SK-N-SH treated with all-trans-retinoic acid at 6 μM for 48 hours (cell line): ENCODE measurements at regions not wholly inside any gene's neighbourhood (a gene's known extent, or its start where the extent isn't known, plus 50 kb on each side); places are given as distances from the start of the nearest gene placed in this dataset.

Source experiments
- ARNTL ChIP-seq: fragments of 450-650 bp; formaldehyde crosslinking; IDR thresholded peaks from 2 replicates; pipeline ENCODE4 v1.5.0; 2020; ENCODE audit warnings: low read depth, mild to moderate bottlenecking, moderate library complexity, borderline replicate concordance
- RARB ChIP-seq: fragments of 250-450 bp; sonication (Bioruptor Pico); IDR thresholded peaks from 2 replicates; pipeline ENCODE4 v1.8.0; 2021; ENCODE audit warnings: mild to moderate bottlenecking, moderate library complexity
- TCF4 ChIP-seq: fragments of 250-450 bp; sonication (Bioruptor Pico); IDR thresholded peaks from 2 replicates; pipeline ENCODE4 v1.8.0; 2021; ENCODE audit warnings: mild to moderate bottlenecking, moderate library complexity, borderline replicate concordance
- TOX ChIP-seq: fragments of 250-450 bp; sonication (Bioruptor Pico); IDR thresholded peaks from 2 replicates; pipeline ENCODE4 v1.8.0; 2021; ENCODE audit warnings: mild to moderate bottlenecking, moderate library complexity, borderline replicate concordance
- ZC3H10 ChIP-seq: fragments of 250-450 bp; sonication (Bioruptor Pico); IDR thresholded peaks from 2 replicates; pipeline ENCODE4 v1.5.1; 2021; ENCODE audit warnings: mild to moderate bottlenecking, moderate library complexity
- ZFP3 ChIP-seq: fragments of 250-450 bp; sonication (Bioruptor Pico); IDR thresholded peaks from 2 replicates; pipeline ENCODE4 v1.5.0; 2020; ENCODE audit warnings: mild to moderate bottlenecking, moderate library complexity
- ZNF565 ChIP-seq: fragments of 450-650 bp; formaldehyde crosslinking; conservative IDR thresholded peaks from 2 replicates; pipeline ENCODE4 v1.5.0; 2020; ENCODE audit warnings: low read depth, mild to moderate bottlenecking, moderate library complexity
- TF ChIP-seq, protein P1 (sequence below): fragments of 250-450 bp; sonication (Bioruptor Pico); IDR thresholded peaks from 2 replicates; pipeline ENCODE4 v1.8.0; 2020; ENCODE audit warnings: mild to moderate bottlenecking, moderate library complexity, borderline replicate concordance
- TF ChIP-seq, protein P2 (sequence below): fragments of 250-450 bp; sonication (Bioruptor Pico); IDR thresholded peaks from 2 replicates; pipeline ENCODE4 v1.5.1; 2020; ENCODE audit warnings: low read depth, mild to moderate bottlenecking, moderate library complexity

DNA sequence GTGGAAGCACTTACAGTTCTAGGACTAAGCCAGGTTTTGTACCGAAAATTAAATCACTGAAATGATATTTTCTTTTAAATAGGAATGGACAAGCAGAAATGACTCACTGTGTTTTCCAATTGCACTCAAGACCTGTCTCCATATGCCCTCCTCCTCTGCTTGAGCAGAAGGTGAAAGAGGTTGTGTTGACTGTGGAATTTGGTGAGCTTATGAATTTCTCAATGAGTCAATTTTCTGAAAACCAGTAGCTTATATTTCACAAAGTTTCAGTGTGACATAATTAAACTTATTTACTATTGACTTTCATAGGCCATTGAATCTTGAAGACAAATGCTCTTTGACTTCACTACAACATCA is 249.9 kb downstream of the NPR3 start:
- TF ChIP-seq ZNF565 (CRISPR knock-in tag) (no peak), TOX (CRISPR knock-in tag) (no peak), ZFP3 (CRISPR knock-in tag) (no peak), ARNTL (CRISPR knock-in tag) (no peak), RARB (CRISPR knock-in tag) (no peak), TCF4 (CRISPR knock-in tag) (no peak), ZC3H10 (CRISPR knock-in tag) (peak; percentile 82; the same call in 1 of the 2 replicates)
- TF ChIP-seq, protein P1, sequence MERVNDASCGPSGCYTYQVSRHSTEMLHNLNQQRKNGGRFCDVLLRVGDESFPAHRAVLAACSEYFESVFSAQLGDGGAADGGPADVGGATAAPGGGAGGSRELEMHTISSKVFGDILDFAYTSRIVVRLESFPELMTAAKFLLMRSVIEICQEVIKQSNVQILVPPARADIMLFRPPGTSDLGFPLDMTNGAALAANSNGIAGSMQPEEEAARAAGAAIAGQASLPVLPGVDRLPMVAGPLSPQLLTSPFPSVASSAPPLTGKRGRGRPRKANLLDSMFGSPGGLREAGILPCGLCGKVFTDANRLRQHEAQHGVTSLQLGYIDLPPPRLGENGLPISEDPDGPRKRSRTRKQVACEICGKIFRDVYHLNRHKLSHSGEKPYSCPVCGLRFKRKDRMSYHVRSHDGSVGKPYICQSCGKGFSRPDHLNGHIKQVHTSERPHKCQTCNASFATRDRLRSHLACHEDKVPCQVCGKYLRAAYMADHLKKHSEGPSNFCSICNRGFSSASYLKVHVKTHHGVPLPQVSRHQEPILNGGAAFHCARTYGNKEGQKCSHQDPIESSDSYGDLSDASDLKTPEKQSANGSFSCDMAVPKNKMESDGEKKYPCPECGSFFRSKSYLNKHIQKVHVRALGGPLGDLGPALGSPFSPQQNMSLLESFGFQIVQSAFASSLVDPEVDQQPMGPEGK (CRISPR knock-in tag), result no peak
- TF ChIP-seq, protein P2, sequence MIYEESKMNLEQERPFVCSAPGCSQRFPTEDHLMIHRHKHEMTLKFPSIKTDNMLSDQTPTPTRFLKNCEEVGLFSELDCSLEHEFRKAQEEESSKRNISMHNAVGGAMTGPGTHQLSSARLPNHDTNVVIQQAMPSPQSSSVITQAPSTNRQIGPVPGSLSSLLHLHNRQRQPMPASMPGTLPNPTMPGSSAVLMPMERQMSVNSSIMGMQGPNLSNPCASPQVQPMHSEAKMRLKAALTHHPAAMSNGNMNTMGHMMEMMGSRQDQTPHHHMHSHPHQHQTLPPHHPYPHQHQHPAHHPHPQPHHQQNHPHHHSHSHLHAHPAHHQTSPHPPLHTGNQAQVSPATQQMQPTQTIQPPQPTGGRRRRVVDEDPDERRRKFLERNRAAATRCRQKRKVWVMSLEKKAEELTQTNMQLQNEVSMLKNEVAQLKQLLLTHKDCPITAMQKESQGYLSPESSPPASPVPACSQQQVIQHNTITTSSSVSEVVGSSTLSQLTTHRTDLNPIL (CRISPR knock-in tag), result no peak
